SK-N-MC (cell line): ENCODE measurements at regions not wholly inside any gene's neighbourhood (a gene's known extent, or its start where the extent isn't known, plus 50 kb on each side); places are given as distances from the start of the nearest gene placed in this dataset.

Experiments
- DNase-seq: peaks from one replicate; pipeline ENCODE4 v3.0.0-alpha.2; 2011; ENCODE audit warnings: low read depth, low spot score
- H3K27ac ChIP-seq: fragments of 200-600 bp; sonication (generic); 2 replicates; pipeline ENCODE4 v1.5.1; 2016; ENCODE audit warnings: mixed run types
- H3K36me3 ChIP-seq: fragments of 200-600 bp; sonication (generic); 2 replicates; pipeline ENCODE4 v1.6.1; 2017; ENCODE audit warnings: antibody characterized with exemption, low read length, mixed read lengths; ENCODE audit not compliant: insufficient read depth
- H3K4me3 ChIP-seq: fragments of 200-600 bp; sonication (generic); 2 replicates; pipeline ENCODE4 v1.5.1; 2016
- H3K9ac ChIP-seq: fragments of 200-600 bp; sonication (generic); 2 replicates; pipeline ENCODE4 v1.8.0; 2017; ENCODE audit warnings: mixed run types, mixed read lengths; ENCODE audit not compliant: insufficient read length
- H3K9me3 ChIP-seq: fragments of 200-600 bp; sonication (generic); 2 replicates; pipeline ENCODE4 v1.6.1; 2017; ENCODE audit warnings: low read depth, mild to moderate bottlenecking, antibody characterized with exemption, low read length, moderate library complexity, mixed read lengths
- EZH2 ChIP-seq: fragments of 200-600 bp; sonication (generic); IDR thresholded peaks from one replicate; pipeline ENCODE4 v1.6.1; 2017; ENCODE audit warnings: antibody characterized with exemption
- FOXP2 ChIP-seq: optimal IDR thresholded peaks from 2 replicates; pipeline ENCODE3; 2011; ENCODE audit warnings: mild to moderate bottlenecking, moderate library complexity; ENCODE audit not compliant: insufficient read depth; ENCODE audit errors: extremely low read length, control extremely low read depth
- POLR2AphosphoS5 ChIP-seq: IDR thresholded peaks from 2 replicates; pipeline ENCODE4 v1.6.1; 2012; ENCODE audit warnings: mild to moderate bottlenecking, low read depth, low read length, borderline replicate concordance

- H3K27ac ChIP-seq, result no peak overlapping the region
- no peak for DNase-seq
- H3K36me3 ChIP-seq, result no peaks in the 10 kb centered on the region
- no peak overlapping the region for H3K9ac ChIP-seq
- H3K9me3 ChIP-seq, result no peaks in the 10 kb centered on the region
- TF ChIP-seq EZH2 (no peak), POLR2AphosphoS5 (no peak), FOXP2 (no peak)
- no peak overlapping the region for H3K4me3 ChIP-seq
Measured at GRCh38 chr15:25987638-25988037, 124.5 kb upstream of the ATP10A start.

GRCh38 chr15:25985165-25985564 lies 122.0 kb upstream of the ATP10A start:
- no peaks in the 10 kb centered on the region for H3K9me3 ChIP-seq
- no peak for DNase-seq
- TF ChIP-seq POLR2AphosphoS5, result no peak
- TF ChIP-seq EZH2, result no peak
- TF ChIP-seq FOXP2, result no peak
- H3K27ac ChIP-seq, result no peak overlapping the region
- H3K4me3 ChIP-seq, result no peak overlapping the region
- no peaks in the 10 kb centered on the region for H3K36me3 ChIP-seq
- no peak overlapping the region for H3K9ac ChIP-seq

GRCh38 chr15:25982736-25983135 lies 119.6 kb upstream of the ATP10A start:
- no peak for TF ChIP-seq EZH2
- TF ChIP-seq POLR2AphosphoS5, result no peak
- no peak for TF ChIP-seq FOXP2
- Histone ChIP-seq H3K9ac (no peak overlapping the region), H3K9me3 (no peaks in the 10 kb centered on the region), H3K27ac (no peak overlapping the region), H3K36me3 (no peaks in the 10 kb centered on the region), H3K4me3 (no peak overlapping the region)
- no peak for DNase-seq

GRCh38 chr15:25981114-25981513 lies 118.0 kb upstream of the ATP10A start:
- Histone ChIP-seq H3K4me3 (no peak overlapping the region), H3K27ac (no peak overlapping the region), H3K9me3 (no peaks in the 10 kb centered on the region), H3K9ac (no peak overlapping the region), H3K36me3 (no peaks in the 10 kb centered on the region)
- TF ChIP-seq POLR2AphosphoS5, result no peak
- no peak for TF ChIP-seq EZH2
- no peak for DNase-seq

- Histone ChIP-seq H3K27ac (no peak overlapping the region), H3K4me3 (no peak overlapping the region), H3K36me3 (no peaks in the 10 kb centered on the region), H3K9ac (no peak overlapping the region), H3K9me3 (no peaks in the 10 kb centered on the region)
- TF ChIP-seq EZH2 (no peak), POLR2AphosphoS5 (no peak), FOXP2 (no peak)
- no peak for DNase-seq
Measured at GRCh38 chr15:25972141-25972675, 109.1 kb upstream of the ATP10A start.

GRCh38 chr15:25971053-25971452 lies 107.9 kb upstream of the ATP10A start:
- no peak overlapping the region for H3K4me3 ChIP-seq
- no peaks in the 10 kb centered on the region for H3K36me3 ChIP-seq
- TF ChIP-seq POLR2AphosphoS5 (no peak), EZH2 (no peak), FOXP2 (no peak)
- no peak for DNase-seq
- H3K9me3 ChIP-seq, result no peaks in the 10 kb centered on the region
- no peak overlapping the region for H3K27ac ChIP-seq
- H3K9ac ChIP-seq, result no peak overlapping the region

GRCh38 chr15:25969886-25970285 lies 106.8 kb upstream of the ATP10A start:
- no peaks in the 10 kb centered on the region for H3K36me3 ChIP-seq

GRCh38 chr15:25967116-25967515 lies 104.0 kb upstream of the ATP10A start:
- no peak overlapping the region for H3K4me3 ChIP-seq
- H3K27ac ChIP-seq, result no peak overlapping the region
- no peak for DNase-seq
- TF ChIP-seq POLR2AphosphoS5 (no peak), EZH2 (no peak), FOXP2 (no peak)
- H3K36me3 ChIP-seq, result no peaks in the 10 kb centered on the region
- H3K9ac ChIP-seq, result no peak overlapping the region
- H3K9me3 ChIP-seq, result no peaks in the 10 kb centered on the region

More at GRCh38 chr15:25969886-25970285, 106.8 kb upstream of the ATP10A start:
- Histone ChIP-seq H3K9ac (no peak overlapping the region), H3K27ac (no peak overlapping the region), H3K9me3 (no peaks in the 10 kb centered on the region), H3K4me3 (no peak overlapping the region)
- no peak for DNase-seq
- TF ChIP-seq EZH2 (no peak), POLR2AphosphoS5 (no peak), FOXP2 (no peak)

- no peak overlapping the region for H3K9ac ChIP-seq
- H3K36me3 ChIP-seq, result no peaks in the 10 kb centered on the region
- no peak for DNase-seq
- no peak overlapping the region for H3K4me3 ChIP-seq
- no peaks in the 10 kb centered on the region for H3K9me3 ChIP-seq
- TF ChIP-seq EZH2, result no peak
- TF ChIP-seq FOXP2, result no peak
- no peak for TF ChIP-seq POLR2AphosphoS5
- no peak overlapping the region for H3K27ac ChIP-seq
Measured at GRCh38 chr15:25965326-25965725, 102.2 kb upstream of the ATP10A start.

GRCh38 chr15:25960273-25960672 lies 97.1 kb upstream of the ATP10A start:
- no peak for DNase-seq
- no peaks in the 10 kb centered on the region for H3K9me3 ChIP-seq
- no peak overlapping the region for H3K9ac ChIP-seq
- no peaks in the 10 kb centered on the region for H3K36me3 ChIP-seq
- no peak overlapping the region for H3K27ac ChIP-seq
- H3K4me3 ChIP-seq, result no peak overlapping the region
- TF ChIP-seq EZH2 (no peak), POLR2AphosphoS5 (no peak), FOXP2 (no peak)
